AG04450 (cell line): ENCODE measurements at regions not wholly inside any gene's neighbourhood (a gene's known extent, or its start where the extent isn't known, plus 50 kb on each side); places are given as distances from the start of the nearest gene placed in this dataset.

Experiments used
- CTCF ChIA-PET: fragments of 300-600, 350-600 bp; formaldehyde crosslinking; extraction: SDS; loops from one replicate; lab custom pipeline; 2022; ENCODE audit warnings: antibody characterized with exemption, inconsistent platforms; lab: Charles Lee
- POLR2A ChIA-PET: fragments of 350-600 bp; formaldehyde crosslinking; extraction: SDS; loops from one replicate; lab custom pipeline; 2021; ENCODE audit warnings: antibody characterized with exemption, inconsistent platforms; lab: Yijun Ruan, JAX
- DNase-seq: peaks from one replicate; pipeline ENCODE4 v3.0.0-alpha.2; 2011; ENCODE audit warnings: low read depth, low spot score
- H3K27ac ChIP-seq: one replicate; pipeline ENCODE4 v1.5.1; 2012; ENCODE audit warnings: low read depth, low read length, control low read depth
- H3K27me3 ChIP-seq: one replicate; pipeline ENCODE4 v1.6.0; 2012; ENCODE audit warnings: low read length; ENCODE audit not compliant: control insufficient read depth, insufficient read depth
- H3K4me3 ChIP-seq: 2 replicates; pipeline ENCODE4 v1.5.1; 2011; ENCODE audit warnings: mild to moderate bottlenecking, low read depth, low read length, control low read depth
- H3K9me3 ChIP-seq: 2 replicates; pipeline ENCODE4 v1.5.1; 2012; ENCODE audit warnings: low read length; ENCODE audit not compliant: control insufficient read depth, insufficient read depth
- TF ChIP-seq, protein P1 (sequence below): IDR thresholded peaks from 2 replicates; pipeline ENCODE4 v1.5.1; 2011; ENCODE audit warnings: low read depth, low read length, control low read depth, inconsistent platforms

DNA sequence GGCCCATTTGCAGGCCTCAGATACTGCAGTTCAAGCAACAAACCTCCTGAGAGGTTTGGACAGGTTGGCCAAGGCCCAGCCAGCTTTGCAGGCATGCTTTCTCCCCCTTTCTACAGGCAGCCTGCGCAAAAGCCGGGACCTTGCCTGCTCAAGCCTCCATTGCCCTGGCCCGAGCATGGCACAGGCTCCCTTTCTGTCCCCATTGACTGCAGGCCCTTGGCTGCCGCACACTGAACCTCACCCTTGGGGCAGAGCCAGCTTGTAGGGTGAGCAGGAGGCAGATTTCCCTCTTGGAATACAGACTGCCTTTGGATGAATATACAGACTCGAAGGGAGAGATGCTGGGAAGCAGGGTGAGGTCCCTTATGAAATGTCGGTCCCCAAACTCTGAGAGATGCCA, 461.7 kb upstream of the PROK2 start:
- Histone ChIP-seq H3K27ac (no peak overlapping the region), H3K9me3 (no peaks in the 10 kb centered on the region), H3K4me3 (no peak overlapping the region), H3K27me3 (peaks cover 51% of the 10 kb centered on the region)
- no peak for DNase-seq
- ChIA-PET POLR2A (no interaction called here), CTCF (no interaction called here)
- TF ChIP-seq, protein P1, sequence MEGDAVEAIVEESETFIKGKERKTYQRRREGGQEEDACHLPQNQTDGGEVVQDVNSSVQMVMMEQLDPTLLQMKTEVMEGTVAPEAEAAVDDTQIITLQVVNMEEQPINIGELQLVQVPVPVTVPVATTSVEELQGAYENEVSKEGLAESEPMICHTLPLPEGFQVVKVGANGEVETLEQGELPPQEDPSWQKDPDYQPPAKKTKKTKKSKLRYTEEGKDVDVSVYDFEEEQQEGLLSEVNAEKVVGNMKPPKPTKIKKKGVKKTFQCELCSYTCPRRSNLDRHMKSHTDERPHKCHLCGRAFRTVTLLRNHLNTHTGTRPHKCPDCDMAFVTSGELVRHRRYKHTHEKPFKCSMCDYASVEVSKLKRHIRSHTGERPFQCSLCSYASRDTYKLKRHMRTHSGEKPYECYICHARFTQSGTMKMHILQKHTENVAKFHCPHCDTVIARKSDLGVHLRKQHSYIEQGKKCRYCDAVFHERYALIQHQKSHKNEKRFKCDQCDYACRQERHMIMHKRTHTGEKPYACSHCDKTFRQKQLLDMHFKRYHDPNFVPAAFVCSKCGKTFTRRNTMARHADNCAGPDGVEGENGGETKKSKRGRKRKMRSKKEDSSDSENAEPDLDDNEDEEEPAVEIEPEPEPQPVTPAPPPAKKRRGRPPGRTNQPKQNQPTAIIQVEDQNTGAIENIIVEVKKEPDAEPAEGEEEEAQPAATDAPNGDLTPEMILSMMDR, result no peak

DNA sequence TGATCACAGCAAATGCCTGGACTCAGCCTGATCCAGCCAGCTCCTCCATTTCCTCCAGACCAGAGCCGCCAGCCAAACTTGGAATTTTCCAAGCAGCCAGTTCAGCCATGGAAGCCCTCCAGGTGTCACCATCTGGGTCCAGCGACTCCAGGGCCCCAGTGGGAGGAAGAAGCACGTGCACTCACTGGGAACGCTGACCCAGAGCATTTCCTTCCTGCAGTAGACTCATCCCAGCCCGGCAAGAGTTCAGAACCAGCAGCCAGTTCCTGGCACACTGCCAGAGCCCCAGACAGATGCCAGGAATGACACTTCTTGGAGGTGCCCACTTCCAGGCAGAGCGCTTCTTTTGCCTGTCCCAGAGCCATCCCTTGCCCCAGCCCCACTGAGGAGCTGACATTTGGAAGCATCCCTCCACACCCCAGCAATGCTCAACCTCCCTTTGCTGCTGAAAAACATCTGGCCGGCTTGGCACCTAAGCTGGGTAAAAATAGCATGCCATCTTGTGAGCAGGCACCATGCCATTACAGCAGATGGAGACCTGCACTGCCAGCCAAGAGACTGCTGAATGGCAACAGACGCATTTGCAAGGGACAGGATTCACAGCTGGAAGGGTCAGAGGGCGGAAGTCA, 460.3 kb upstream of the PROK2 start:
- POLR2A ChIA-PET, result no interaction called here
- CTCF ChIA-PET, result no interaction called here
- H3K27ac ChIP-seq, result no peak overlapping the region
- TF ChIP-seq, protein P1, result no peak
- no peaks in the 10 kb centered on the region for H3K9me3 ChIP-seq
- H3K27me3 ChIP-seq, result peaks cover 39% of the 10 kb centered on the region
- H3K4me3 ChIP-seq, result no peak overlapping the region
- no peak for DNase-seq

DNA sequence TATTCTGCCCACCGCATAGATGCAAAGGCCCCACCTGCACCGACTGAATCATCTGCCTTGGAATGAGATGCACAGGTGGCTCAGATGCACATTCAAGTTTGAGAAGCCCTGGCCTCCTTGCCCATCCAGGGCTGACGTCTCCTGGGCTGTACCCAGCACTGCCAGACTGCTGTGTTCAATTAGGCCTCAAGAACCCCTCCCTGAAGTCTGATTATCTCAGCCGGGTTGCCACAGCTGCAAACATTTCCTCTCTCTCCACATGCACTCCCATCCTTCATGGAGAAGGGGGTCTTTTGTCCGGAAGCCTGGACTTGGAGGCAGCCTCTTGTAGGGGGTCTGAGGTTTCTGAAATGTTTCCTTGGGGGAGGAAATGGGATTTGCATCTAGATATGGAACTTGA, 459.4 kb upstream of the PROK2 start:
- ChIA-PET POLR2A (no interaction called here), CTCF (no interaction called here)
- no peak overlapping the region for H3K27ac ChIP-seq
- no peak for DNase-seq
- TF ChIP-seq, protein P1, result no peak
- H3K4me3 ChIP-seq, result no peak overlapping the region
- no peaks in the 10 kb centered on the region for H3K9me3 ChIP-seq
- H3K27me3 ChIP-seq, result peaks cover 37% of the 10 kb centered on the region

DNA sequence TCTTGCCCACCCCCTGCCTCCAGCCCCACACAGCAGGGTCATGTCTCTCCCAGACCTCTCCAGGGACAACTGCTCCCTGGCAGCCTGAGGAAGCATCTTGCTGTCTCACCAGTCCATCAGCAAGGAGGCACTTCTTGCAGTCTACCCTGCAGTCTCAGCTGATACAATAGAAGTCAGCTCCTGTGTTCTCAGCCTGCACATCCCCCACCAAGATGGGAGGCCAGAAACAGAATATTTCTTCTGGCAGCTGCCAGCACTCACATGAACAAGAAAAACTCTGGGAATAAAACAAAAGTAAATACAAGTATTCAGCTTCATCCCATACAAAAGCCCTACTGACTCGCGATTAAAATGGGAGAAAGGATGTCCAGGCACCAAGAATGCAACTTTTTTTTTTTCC, 457.4 kb upstream of the PROK2 start:
- Histone ChIP-seq H3K9me3 (no peaks in the 10 kb centered on the region), H3K4me3 (no peak overlapping the region), H3K27ac (no peak overlapping the region), H3K27me3 (peaks cover 39% of the 10 kb centered on the region)
- ChIA-PET POLR2A (no interaction called here), CTCF (interaction anchor here (0.7 kb wide), 1 partner anchor 512 kb away, joined by 3 read pairs; no protein-coding TSS in a partner anchor)
- no peak for DNase-seq
- TF ChIP-seq, protein P1, result no peak

DNA sequence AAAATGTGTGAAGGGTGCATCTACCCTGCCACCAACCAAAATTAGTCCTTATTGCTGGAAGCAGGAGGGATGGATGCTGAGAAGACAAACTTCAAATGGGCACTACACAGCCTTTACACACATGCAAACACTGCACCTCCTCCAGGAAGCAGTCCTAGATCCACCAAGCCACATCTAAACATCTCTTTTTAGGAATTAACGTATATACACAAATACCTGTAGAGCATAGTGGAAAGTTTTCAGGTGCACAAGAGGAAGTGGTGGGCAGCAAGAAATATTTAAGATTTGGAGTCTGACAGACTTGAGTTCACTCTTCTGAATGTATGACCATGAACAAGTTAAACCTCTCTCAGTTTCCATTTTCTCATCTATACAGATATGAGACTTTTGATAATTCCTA, 456.6 kb upstream of the PROK2 start:
- CTCF ChIA-PET, result no interaction called here
- Histone ChIP-seq H3K27ac (no peak overlapping the region), H3K4me3 (no peak overlapping the region), H3K27me3 (peaks cover 39% of the 10 kb centered on the region), H3K9me3 (no peaks in the 10 kb centered on the region)
- POLR2A ChIA-PET, result no interaction called here
- DNase-seq, result no peak
- TF ChIP-seq, protein P1, result no peak
